Activated CD4-positive, alpha-beta T cell treated with anti-CD3 and anti-CD28 coated beads for 4 hours (primary cell): ENCODE measurements at regions not wholly inside any gene's neighbourhood (a gene's known extent, or its start where the extent isn't known, plus 50 kb on each side); places are given as distances from the start of the nearest gene placed in this dataset.

Experiments
- DNase-seq, 2 donors: peaks; one replicate each; pipeline ENCODE4 v3.0.0-alpha.2; 2020

GRCh38 chr13:23984546-23984945, 87.2 kb upstream of the C1QTNF9B start:
- DNase-seq = no peak

GRCh38 chr13:23985060-23985459, 87.8 kb upstream of the C1QTNF9B start:
- DNase-seq = no peak

- DNase-seq = no peak
Measured at GRCh38 chr13:23985839-23986238, 88.5 kb upstream of the C1QTNF9B start.

- DNase-seq = no peak
Measured at GRCh38 chr13:23986619-23987018, 89.3 kb upstream of the C1QTNF9B start.

GRCh38 chr13:23987331-23987894, 90.1 kb upstream of the C1QTNF9B start:
- DNase-seq = no peak

GRCh38 chr13:23988546-23989122, 91.3 kb upstream of the C1QTNF9B start:
- DNase-seq = no peak

- no peak for DNase-seq
Measured at GRCh38 chr13:23990455-23990854, 93.2 kb upstream of the C1QTNF9B start.

GRCh38 chr13:23991119-23991518, 93.8 kb upstream of the C1QTNF9B start:
- DNase-seq = no peak

GRCh38 chr13:23992781-23993679, 95.7 kb upstream of the C1QTNF9B start:
- DNase-seq = no peak

GRCh38 chr13:23993680-23993985, 96.3 kb upstream of the C1QTNF9B start:
- DNase-seq = no peak

- DNase-seq = no peak
Measured at GRCh38 chr13:23995283-23996073, 98.2 kb upstream of the C1QTNF9B start.

GRCh38 chr13:23996456-23996855, 99.2 kb upstream of the C1QTNF9B start:
- DNase-seq = no peak

GRCh38 chr13:23999424-23999823, 102.1 kb upstream of the C1QTNF9B start:
- no peak for DNase-seq

GRCh38 chr13:24002206-24002815, 105.0 kb upstream of the C1QTNF9B start:
- no peak for DNase-seq

- no peak for DNase-seq
Measured at GRCh38 chr13:24004142-24004899, 107.0 kb upstream of the C1QTNF9B start.

GRCh38 chr13:24004971-24005370, 107.7 kb upstream of the C1QTNF9B start:
- DNase-seq = no peak

GRCh38 chr13:24005755-24006281, 108.5 kb upstream of the C1QTNF9B start:
- no peak for DNase-seq

GRCh38 chr13:24006520-24007248, 109.4 kb upstream of the C1QTNF9B start:
- DNase-seq = no peak

GRCh38 chr13:24007979-24008620, 110.8 kb upstream of the C1QTNF9B start:
- DNase-seq = no peak

GRCh38 chr13:24008679-24009078, 111.4 kb upstream of the C1QTNF9B start:
- DNase-seq = no peak

- no peak for DNase-seq
Measured at GRCh38 chr13:24011266-24011665, 114.0 kb upstream of the C1QTNF9B start.
